HG03432 (cell line): ENCODE measurements at regions not wholly inside any gene's neighbourhood (a gene's known extent, or its start where the extent isn't known, plus 50 kb on each side); places are given as distances from the start of the nearest gene placed in this dataset.

Experiments used
- ATAC-seq: cut with Tn5 transposase; IDR thresholded peaks from one replicate; pipeline ENCODE4 v1.9.1; 2021; ENCODE audit warnings: mild to moderate bottlenecking, moderate library complexity; ENCODE audit not compliant: unreplicated experiment

DNA sequence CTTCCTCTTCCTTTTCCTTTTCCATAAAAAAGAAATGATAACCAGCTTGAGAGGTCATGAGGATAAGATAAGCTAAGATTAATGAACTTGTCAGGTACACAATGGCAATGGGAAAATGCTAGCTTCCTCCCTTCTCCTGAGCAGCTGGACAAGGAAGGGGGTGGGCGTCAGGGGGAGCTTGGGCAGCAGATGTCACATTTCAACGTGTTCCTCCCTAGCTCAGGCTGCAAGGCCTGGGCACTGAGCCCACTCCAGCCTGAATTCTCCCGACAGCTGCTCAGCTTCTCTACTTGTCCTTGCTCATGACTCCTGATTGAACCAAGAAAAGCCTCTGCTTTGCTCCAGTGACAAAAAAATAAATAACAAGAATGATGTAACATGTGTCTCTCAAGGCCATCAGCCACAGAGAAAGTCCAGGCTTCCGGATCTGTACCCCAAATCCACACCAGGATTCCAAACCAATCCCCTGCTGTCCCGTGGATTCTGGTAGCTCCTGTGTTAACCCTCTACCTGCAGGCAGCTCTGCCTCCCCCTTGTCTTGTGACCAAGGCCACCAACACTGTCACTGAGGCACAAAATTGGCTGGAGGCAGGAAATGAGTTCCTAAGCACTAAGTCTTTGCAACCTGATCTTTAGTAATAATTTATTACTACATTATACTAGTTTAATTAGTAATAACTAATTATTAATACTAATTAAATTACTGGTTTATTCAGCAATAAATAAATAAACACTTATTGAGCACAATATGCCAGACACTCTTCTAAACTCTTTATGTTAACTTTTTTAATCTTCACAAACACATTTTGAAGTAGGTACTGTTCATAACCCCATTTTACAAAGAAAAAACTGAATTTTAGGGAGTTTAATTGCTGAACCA, 146.5 kb downstream of the CCDC34 start:
- ATAC-seq: no peak

DNA sequence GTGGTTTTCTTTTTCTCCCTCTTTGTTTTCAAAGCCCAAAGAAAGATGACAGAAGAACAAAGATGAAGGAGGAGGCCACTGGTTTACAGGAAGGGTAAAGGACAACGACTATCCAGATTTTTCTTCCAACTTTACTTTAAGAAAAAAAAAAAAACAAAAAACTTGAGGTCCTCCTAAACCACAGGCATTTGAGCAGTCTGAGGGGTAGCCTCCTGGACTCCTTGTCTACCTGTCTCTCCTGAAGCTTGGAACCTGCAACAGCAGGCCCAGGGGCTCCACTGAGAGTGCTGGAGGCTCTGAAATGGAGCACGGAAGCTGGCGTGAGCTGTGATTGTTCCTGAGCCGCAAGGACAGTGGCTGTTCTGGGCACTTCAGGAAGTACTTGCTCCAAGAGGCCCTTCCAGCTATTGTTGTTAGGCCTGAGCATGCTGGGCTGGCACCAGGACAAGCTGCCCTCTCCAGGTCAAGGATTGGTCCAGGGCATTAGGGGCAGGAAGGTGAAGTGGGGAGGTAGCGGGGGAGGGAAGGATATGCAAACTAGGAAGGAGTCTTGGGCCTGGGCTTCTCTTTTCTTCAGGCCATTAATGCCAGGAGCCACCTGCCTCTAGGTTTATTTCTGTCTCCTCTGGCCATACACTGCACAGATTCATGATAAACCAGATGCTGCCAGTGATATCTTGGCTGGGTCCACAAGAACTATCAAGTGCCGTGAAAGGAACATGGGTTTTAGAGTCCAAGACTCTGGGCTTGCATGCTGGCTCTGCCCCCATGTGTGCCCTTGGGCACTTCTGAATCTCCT, 147.3 kb downstream of the CCDC34 start:
- ATAC-seq: no peak

DNA sequence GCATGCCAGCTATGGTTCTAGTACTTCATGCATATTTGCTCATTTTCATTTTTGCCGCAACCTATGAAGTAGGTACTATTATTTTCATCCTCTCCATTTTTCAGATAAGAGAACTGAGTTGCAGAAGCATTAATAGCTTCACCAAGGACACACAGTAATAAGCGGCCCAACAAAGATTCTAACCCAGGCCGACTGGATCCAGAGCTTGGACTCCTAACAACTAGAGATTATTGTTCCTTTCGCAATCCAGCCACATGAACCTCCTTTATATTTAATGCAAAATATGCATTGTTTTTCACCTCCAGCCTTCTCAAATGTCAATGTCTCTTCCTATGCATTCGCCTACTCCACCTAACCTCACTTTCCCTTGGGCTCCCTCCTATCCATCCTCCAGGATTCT, 148.3 kb downstream of the CCDC34 start:
- ATAC-seq: no peak

DNA sequence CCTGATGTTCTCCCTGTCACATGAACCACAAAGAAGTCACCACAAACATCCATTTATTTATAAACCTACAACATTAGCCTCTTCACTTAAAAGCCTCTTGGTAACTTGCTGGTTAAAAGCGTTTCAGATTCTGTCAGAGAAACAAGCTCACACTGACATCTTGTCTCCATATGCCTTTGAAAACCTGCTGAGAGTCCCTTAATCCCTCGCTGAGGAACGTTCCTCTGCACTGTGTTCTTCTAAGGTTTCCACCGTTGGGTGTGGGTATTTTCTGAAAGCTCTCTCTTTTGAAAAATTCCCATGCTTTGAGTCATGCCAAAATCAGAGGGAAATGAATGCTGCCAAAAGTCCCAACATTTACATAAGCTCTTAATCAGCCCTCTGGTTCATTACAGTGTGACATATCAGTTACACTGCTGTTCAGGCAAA, 149.8 kb downstream of the CCDC34 start:
- ATAC-seq: peak; percentile 31

DNA sequence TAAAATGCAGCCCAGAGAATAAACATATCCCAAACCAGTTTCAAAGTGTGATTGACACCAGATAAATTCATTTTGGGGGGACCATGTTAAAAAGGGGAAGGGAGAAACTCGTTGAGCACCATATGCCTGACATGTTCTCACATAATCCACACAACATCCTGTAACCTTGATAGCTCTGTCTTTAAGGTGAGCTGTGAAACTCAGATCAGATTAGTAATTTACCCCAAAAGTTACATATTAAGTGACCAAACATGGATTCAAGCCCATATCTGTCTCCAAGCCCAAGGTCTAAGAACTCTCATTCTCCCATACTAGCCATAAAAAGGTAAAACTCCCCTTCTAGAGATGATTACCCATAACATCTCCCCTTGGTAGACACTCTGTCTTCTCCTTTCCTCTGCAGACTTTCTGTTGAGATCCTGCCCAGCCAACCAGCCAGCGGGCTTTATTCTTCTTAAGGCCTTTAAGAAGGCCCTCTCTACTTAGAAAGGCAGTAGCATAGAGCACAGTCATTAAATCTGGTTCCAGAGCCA, 150.7 kb downstream of the CCDC34 start:
- peak; percentile 39 for ATAC-seq

DNA sequence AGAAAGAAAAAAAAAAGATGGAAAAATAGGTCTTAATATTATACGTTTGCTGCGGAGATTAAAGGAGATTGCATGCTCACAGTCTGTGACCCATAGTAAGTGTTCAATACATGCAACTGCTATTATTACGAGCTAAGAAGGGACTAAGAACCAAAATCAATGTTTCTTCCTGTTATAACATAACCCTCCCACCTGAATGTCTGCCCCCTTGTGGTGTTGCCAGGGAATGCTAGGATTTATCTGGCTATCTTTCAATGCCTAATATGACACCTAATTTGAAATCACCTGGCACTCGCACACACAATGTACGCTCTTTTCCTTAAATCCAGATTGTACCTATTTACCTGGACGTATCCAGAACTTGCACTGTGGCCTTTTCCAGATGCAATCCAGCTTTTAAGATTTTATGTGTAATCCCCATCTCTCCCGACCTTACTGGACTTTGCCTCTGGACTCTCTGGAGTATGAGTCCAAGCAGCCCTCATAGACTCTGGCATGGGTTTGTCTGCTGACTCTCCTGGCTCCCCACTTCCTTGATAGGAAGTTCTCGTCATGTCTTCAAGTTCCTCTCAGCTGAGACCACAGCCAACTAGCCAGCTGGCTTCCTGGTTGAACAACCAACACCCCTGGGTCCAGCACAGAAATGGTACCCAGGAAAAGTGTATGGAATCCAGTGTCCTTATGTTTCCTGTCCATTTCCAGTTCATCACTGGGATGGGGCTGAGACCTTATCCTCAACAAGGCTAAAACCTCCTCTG, 151.5 kb downstream of the CCDC34 start:
- ATAC-seq: no peak

DNA sequence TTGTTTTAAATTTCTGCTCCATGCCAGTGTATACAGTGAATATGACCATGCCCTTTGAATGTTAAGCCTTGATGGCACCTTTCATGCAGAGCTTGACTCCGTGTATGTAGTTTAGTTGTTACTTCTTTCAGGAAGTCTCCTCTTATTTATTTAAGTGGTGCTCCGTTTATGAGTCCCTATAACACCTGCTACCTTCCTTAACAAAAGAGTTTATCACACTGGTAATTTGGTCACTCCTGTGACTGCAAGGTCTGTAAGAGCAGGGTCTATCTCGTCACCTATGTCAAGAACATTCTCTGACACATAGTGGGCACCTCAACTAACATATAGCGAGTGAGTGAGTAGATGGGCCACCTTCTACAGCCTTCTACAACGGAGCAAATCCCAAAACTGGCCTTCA, 152.5 kb downstream of the CCDC34 start:
- no peak for ATAC-seq

DNA sequence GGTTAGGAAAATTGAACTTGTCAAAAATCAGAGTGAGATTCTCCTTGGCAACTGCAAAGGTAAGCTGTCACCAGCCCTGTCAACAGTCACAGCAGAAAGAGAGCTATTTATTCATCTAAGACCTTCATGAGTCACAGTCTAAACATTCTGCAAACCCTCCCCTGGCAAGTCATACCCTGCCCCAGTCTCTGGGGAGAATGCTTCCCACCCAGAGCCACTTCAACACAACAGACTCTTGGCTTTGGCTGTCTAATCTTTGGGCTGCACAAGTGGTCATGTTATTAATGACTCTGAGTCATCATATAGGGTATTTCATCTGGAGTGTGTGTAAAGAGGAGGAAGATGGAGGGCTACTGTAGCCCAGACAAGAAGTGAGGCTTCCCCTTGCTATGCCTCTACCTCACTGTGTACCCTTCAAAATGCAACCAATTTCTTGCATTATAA, 153.4 kb downstream of the CCDC34 start:
- peak; percentile 74 for ATAC-seq

DNA sequence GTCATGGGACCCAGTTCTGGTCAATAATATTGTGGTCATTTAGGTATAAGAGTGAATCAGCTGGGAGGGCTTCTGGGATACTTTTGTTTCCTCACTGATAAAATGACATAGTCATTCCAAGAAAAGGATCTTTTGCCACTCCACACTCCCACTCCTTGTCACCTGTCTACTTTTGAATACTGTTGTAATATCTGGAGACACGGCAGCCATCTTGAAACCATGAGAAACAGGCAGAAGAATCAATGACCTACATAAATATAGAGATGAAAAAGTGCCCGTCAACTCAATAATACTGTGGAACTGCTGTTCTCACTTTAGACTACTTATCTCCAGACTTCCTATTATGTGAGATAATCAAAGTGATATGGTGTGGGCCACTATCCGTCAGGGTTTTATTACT, 154.2 kb downstream of the CCDC34 start:
- ATAC-seq: no peak

DNA sequence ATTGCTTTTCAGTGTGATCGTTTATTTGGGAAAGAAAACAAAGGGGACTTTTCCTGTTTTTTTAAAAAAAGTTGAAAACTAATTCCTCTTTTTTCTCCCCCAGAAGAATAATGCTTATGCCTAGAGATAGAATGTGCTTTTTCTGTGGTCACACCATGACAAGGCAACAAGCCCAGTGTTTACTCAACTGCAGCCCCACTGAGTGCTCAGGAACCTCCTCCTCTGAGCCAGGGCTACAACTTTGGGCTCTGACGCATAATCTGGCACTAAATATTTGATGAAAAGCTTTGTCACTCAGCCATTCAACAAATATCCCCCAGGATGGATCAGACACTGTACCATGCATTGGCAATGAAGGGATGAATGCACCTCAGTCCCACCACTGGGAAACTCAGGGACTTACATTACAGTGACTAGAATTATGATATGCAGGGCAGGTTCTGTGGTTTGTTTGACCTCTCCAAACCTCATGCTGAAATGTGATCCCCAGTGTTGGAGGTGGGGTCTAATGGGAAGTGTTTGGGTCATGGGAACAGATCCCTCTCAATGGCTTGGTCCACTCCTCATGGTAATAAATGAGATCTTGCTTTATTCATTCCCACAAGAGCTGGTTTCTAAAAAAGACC, 155.9 kb downstream of the CCDC34 start:
- ATAC-seq: no peak

DNA sequence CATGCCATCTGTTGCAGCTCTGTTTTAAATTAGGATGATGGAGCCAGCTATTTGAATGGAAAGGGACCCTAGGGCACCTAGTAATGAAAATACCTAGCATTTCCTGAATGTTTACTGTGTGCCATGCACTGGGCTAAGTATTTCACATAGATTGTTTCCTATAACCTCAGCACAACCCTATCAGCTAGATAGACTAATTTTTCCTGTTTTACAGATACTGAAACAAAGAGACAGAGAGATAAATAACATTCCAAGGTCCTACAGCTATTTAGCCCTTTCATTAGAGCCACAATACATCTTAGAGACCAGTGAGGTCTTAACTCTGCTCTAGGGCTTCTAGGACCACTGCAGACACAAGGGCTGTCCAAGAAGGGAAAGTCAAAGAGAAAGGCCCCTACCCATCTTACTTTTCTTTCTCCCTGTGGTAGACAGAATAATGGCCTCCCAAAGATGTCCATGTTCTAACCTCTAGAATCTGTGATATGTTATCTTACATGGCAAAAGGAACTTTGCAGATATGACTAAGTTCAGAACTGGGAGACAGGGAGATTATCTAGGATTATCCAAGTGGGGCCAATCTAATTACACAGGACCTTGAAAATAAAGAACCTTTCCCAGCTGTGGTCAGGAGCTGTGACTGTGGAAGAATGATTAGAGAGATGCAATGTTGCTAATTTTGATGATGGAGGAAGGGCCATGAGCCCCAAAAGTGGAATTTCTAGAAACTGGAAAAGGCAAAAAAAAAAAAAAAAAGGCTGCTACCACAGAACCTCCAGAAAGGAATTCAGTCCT, 157.0 kb downstream of the CCDC34 start:
- no peak for ATAC-seq

DNA sequence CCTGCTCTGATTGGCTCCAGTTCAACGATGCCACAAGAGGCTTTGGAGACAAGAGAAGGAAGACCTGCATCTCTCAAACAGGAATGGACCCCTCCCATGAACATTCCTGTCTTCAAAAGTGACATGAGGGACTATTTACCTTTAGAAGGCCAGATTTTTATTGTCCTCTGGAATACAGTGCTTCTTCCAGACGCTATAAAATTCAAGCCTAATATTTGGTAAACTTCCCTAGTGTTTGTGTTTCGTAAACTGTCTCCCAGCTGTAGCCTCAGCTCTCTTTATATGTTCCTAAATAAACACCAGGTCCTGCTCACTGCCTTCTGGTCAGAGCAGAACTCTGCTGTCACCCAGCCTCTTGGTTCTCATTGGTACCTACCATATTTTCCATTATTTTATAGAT, 157.8 kb downstream of the CCDC34 start:
- no peak for ATAC-seq

DNA sequence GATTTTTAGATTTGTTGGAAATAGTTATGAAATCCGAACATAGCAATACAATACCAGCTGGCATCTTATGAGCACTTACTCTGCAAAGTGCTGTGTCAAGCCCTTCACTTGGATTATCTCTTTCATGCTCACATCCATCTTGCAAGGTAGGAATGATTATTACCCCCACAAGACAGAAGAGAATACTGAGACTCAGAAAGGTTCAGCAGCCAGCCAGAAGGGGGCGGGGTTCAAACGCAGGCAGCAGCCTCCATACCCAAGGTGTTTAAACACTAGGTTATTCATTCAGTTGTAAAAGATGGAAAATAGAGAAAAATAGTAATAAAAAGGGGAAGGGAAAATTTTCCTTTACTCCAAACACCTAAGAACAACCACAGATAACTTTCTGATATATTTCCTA, 158.5 kb downstream of the CCDC34 start:
- peak; percentile 52 for ATAC-seq

DNA sequence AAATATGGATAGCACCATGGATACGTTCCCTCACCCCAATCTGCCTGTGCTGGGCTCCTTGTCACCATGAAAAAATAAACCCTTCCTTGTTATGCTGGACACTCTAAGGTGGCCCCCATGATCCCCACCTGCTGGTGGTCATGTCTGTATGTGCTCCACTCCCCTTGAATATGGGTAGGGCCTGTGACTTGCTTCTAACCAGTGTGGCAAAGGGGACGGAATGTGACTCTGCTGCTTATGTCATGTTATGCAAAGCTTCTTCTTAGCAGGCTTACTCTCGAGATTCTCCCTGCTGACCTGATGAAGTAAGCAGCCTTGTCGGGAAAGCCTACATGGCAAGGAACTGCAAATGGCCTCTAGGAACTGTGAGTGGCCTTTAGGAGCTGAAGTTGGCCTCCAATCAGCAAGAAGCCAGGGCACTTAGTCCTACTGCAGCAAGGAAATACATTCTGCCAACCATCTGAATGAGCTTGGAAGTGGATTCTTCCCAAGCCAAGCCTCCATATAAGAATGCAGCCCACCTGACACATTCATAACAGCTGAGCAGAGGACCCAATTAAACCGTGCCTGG, 159.9 kb downstream of the CCDC34 start:
- ATAC-seq: no peak

DNA sequence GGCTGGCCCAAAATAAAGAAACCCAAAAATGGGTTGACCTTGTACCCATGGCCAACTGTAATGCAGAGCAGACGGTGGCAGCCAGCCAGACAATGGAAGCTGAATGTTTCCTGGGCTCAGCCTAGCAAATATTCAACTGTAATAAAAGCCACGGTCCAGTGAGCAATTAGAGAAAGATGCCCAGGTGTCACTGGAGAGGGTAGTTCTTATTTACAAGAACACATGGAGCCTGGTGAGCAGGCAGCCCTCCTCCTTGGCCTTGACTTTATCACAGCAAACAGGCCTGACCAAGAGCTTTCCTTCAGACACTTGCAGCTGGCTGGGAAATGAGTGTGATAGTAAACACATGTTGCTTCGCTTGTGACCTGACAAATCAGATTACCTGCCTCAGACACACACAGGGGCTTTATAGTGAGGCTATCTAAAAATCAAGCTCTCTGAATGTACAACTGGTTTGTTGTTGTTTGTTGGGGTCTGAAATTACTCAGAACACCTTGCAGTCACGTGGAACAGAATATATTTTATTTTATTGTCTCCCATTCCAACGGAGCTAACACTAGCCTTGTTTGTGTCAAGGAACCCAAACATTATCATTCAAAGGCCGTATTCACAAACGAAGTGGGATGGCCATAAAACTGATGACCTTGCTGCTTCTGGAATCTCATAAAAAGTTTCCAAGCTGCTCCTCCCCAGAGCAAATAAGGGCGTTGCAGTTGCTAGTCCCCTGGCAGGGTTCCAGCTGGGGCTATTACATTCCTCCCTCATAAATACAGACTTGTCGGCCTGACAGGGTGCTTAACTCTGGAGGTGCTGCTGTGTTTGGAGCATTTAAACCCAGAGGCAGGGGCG, 161.1 kb downstream of the BBOX1 start:
- ATAC-seq: no peak

DNA sequence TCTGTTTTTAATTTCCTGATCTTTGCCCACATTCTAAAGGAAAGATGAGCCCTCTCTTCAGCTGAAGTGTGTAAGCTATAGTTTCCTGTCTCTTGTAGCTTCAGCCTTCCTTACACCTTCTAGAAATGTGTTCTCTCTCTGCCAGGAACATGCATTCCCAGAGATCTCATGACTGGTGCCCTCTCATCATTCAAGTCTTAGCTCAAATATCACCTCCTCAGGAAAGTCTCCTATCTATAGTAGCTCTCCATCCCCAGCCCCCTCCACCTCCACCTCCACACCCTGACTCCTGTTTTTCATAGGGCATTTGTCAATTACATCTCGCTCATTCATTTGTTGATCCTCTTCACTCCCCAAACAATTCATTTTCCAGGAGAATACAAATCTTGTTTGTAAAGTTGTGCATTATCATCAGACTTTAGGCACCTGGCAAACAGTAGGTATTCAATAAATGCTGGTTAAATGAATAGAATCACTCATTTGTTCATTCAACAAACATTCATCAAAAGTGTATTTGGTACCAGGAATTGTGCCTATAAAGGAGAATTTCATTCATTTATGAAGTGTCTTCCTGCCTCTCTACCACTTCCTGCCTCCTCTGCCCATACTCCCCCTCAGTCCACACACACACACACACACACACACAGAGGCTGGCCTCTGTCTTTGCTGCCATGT, 160.3 kb downstream of the BBOX1 start:
- ATAC-seq: no peak

DNA sequence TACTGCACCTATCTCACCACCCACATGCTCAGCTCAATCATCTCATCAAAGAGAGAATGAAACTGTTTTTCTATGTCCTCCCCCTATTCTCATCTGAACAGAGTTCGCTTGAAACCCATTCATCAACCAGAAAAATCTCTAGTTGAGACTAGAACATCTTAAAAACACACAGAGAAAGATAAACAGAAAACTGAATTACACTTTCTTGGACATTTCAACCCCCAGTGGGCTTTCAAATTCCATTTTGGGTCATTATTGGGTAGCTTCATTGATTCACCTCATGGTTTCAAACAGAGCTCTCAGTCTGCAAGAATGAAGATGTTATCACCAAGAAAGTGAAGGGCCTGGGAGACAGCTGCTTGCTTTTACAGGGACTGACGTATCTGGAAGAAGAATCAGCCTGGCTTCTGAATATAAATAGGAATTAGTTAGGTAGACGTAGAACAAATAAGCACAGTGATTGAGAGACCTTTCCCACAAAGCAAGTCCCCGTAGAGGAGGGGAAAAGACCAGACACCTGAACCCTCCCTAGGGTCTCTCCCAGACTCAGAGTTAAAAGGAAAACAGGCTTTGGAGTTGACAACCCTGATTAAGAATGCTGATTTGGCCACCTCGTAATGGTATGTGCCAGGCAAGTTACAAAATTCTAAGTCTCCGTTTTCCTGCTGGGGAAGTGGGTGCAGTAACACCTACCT, 155.7 kb downstream of the BBOX1 start:
- ATAC-seq: peak; percentile 53
